SK-N-SH treated with all-trans-retinoic acid at 6 μM for 48 hours (cell line): ENCODE measurements at regions not wholly inside any gene's neighbourhood (a gene's known extent, or its start where the extent isn't known, plus 50 kb on each side); places are given as distances from the start of the nearest gene placed in this dataset.

Experiments used
- BACH2 ChIP-seq: fragments of 250-450 bp; sonication (Bioruptor Pico); IDR thresholded peaks from 2 replicates; pipeline ENCODE4 v1.9.0; 2021; ENCODE audit warnings: mild to moderate bottlenecking, borderline replicate concordance
- ISL1 ChIP-seq: fragments of 250-450 bp; sonication (Bioruptor Pico); IDR thresholded peaks from 2 replicates; pipeline ENCODE4 v2.1.2; 2022; ENCODE audit warnings: mild to moderate bottlenecking, moderate library complexity
- OSR1 ChIP-seq: fragments of 250-450 bp; sonication (Bioruptor Pico); IDR thresholded peaks from 2 replicates; pipeline ENCODE4 v1.8.0; 2022; ENCODE audit warnings: moderate library complexity, mild to moderate bottlenecking, inconsistent platforms
- RARB ChIP-seq: fragments of 250-450 bp; sonication (Bioruptor Pico); IDR thresholded peaks from 2 replicates; pipeline ENCODE4 v1.8.0; 2021; ENCODE audit warnings: mild to moderate bottlenecking, moderate library complexity
- TCF4 ChIP-seq: fragments of 250-450 bp; sonication (Bioruptor Pico); IDR thresholded peaks from 2 replicates; pipeline ENCODE4 v1.8.0; 2021; ENCODE audit warnings: mild to moderate bottlenecking, moderate library complexity, borderline replicate concordance

GRCh38 chr2:212794471-212794870, 255.9 kb upstream of the ERBB4 start:
- TF ChIP-seq OSR1 (CRISPR knock-in tag) (no peak), BACH2 (CRISPR knock-in tag) (no peak), RARB (CRISPR knock-in tag) (no peak), ISL1 (CRISPR knock-in tag) (no peak), TCF4 (CRISPR knock-in tag) (no peak)
